NCI-H2196 (cell line): ENCODE measurements at regions not wholly inside any gene's neighbourhood (a gene's known extent, or its start where the extent isn't known, plus 50 kb on each side); places are given as distances from the start of the nearest gene placed in this dataset.
"Not testable (repeated sequence)": the region's sequence is repeated elsewhere in the genome, so short reads cannot be mapped to it uniquely, and the experiment has no call there.

ENCODE experiments used
- DNase-seq: peaks from one replicate; lab custom pipeline; 2025; ENCODE audit not compliant: unreplicated experiment; lab: John Stamatoyannopoulos, UW

DNA sequence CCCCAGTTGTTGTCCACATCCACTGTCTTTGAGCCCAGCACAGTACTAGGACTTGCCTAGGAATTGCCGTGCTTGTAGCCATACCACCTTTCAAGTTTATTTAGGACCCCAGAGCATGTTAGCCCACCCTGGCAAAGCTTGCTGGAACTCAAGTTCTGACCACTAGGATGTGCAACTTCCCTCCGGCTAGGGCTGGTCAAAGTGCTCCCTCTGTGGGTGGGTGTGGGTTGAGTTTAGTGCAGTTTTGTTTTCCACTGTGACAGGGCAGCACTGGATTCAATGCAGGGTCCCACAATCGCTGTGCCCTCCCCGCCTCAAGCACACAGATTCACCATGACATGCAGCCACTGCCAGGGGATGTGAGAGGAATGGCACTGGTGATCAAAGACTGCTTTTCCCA lies 96.0 kb downstream of the RASGEF1B start:
- no peak for DNase-seq

DNA sequence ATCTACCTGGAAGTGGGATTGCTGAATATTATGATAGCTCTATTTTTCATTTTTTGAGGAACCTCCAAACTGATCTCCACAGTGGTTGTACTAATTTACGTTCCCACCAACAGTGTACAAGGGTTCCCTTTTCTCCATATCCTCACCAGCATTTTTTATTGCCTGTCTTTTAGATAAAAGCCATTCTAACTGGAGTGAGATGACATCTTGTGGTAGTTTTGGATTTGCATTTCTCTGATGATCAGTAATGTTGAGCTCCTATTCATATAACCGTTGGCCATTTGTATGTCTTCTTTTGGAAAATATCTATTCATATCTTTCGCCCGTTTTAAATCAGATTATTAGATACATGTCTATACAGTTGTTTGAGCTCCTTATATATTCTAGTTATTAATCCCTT lies 101.8 kb downstream of the RASGEF1B start:
- DNase-seq, result no peak

DNA sequence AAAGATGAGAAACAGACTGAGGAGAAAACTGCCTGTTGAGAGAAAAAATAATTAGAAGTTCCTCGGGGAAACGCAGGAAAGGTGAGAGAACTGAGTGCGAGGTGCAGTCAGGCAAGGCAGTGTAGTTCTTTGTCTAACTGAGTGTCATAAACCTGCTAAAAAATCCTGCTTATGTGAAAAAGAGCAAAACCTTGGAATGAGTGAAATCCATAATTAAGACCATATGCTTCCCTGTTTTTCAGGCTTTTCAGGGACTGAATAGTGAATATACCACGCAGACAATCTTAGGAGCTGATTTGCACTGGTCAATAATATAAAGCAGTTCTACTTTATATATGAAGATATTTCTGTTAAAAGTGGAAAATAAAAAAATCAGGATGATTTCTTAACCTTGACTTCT lies 104.9 kb downstream of the RASGEF1B start:
- DNase-seq, result no peak

DNA sequence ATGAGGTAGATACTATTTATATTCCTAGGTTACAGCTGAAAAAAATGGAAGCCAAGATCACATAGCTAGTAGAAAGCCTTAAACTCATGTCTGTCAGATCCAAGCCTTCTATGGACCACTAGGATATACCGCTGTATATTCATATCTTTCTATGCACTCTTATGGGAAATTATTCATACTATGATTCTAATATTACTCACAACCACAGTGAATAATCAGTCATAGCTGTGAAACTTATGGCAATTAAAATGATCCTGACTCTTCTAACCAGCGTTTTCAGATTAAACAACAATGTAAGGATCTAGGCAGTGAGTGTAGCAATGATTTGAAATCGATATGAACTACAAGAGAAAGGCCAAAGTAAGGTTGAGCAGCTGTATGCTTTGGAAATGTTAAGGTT lies 111.0 kb downstream of the RASGEF1B start:
- no peak for DNase-seq

DNA sequence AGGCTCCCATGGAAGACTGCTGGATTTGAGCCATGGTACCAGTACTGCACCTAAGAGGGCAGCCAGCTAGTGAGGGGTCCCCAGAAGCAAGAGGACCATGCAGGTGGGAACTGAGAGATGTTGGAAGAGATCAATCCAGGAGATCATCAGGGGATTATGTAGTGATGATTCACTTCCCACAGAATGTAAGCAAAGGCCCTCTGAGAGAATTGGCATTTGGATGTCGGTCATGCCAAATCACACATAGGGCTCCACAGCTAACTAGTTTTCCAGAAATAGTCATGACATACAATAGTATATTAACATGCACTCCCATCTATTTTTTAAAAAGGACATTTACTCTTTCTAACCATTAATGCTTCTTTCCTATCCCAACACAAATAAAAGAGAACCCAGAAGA lies 112.5 kb downstream of the RASGEF1B start:
- DNase-seq, result no peak

DNA sequence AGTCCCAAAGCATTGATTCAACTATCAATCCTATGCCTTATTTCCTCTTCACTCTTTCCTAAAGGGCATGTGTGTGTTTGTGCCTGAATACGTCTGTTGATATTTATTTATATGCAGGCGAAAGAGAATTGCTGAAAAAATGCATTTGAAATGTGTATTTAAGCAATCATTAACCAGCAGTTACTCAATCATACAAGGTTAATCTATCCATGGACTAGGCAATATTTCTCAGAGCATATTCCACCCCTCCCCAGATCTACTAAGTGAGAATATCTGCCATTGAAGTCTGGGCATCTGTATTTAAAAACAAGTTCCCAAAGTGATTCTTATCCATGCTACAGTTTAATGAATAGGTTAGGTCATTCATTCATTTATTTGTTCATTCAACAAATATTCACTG lies 113.6 kb downstream of the RASGEF1B start:
- no peak for DNase-seq

DNA sequence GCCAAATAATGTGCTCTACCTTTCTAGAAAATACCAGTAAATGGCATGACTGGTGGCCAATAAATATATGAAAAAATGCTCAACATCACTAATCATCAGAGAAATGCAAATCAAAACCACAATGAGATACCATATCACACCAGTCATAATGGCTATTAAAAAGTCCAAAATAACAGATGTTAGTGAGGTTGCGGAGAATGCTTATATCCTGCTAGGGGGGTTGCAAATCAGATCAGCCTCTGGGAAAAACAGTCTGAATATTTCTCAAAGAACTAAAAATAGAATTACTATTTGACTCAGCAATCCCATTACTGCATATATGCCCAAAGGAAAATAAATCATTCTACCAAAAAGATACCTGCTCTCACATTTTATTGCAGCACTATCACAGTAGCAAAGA lies 115.1 kb downstream of the RASGEF1B start:
- no peak for DNase-seq

DNA sequence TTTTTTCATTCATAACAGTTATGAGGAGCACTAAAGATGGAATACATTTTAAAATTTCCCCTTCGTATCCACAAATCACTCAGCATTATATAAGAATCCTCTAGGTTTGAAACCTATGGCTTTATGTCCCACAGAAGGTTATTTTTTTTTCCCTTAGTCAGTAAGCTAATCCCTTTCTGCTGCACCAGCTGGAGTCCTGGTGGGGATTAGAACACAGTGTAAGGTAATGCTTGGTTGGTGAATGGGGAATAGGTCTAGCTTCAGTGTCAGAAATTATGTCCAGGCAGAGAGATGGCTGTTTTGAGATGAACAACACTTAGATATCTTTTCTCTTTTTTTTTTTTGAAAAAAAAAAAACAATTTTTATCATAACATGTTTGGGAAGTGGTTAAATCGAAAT lies 116.6 kb downstream of the RASGEF1B start:
- DNase-seq, result no peak

DNA sequence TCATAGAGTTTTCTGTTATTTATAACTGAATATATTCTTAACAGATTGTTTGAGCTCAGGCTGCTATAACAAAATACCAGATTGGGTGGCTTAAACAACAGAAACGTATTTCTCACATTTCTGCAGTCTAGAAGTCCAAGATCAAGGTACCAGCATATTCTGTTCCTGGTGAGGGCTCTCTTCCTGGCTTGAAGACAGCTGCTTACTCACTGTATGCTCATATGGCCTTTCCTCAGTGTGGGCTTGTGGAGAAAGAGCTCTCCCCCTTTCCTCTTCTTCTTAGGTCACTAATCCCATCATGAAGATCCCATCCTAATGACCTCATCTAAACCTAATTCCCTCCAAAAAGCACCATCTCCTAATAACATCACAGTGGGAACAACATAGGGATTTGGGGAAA lies 117.8 kb downstream of the RASGEF1B start:
- DNase-seq, result no peak

DNA sequence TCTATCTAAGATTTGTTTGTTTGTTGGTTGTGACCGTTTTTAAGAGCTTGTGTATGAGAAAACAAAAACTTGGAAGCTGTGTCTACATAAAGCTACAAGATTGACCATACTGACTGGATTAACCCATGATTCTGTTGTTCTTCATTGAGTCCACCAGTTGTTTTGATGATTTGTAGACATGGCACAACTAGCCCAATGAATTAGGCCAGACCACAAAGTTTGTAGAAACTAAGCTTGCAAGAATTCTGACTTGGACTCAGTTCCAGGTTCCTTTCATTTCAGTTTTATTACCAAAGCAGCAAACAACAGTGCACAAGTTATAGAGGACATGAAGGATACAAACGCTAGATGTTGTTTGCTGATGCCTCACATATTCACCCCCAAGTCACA lies 119.3 kb downstream of the RASGEF1B start:
- no peak for DNase-seq

DNA sequence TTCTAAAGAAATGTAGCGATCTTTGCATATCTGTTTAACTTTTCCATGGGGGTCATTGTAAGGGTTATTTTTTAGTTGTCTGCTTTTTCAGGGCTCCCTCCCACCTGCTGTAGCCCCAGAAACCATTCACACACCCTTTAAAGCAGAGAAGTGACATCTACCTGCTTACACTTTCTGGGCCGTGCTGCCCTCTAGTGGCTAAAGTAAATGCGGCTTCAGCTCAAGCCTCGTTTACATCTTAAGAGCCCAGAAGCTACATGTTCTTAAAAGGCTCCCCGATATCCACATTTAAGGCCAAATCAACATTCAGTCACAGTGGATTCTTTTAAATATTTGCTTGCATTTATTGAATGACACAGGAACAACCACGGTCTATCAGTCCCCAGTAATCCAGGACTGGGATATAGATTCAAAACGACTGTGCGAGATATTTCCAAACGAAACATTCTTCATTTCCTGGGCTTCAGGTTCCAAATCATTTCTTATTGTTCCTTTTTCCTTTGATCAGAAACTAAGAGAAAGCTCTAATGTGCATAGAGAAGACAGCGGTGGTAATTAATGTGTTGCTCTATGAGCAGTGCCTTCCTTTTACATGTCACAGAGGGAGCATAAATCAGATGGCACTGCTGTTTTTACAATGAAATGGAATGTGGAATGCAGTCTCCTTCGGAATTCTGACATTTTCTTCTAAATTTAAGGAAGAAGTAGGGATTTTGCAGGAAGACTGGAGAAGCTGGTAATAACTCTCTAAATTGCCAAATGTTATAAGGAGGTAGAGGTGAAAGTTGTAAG lies 119.9 kb downstream of the RASGEF1B start:
- DNase-seq, result peak; percentile 55

DNA sequence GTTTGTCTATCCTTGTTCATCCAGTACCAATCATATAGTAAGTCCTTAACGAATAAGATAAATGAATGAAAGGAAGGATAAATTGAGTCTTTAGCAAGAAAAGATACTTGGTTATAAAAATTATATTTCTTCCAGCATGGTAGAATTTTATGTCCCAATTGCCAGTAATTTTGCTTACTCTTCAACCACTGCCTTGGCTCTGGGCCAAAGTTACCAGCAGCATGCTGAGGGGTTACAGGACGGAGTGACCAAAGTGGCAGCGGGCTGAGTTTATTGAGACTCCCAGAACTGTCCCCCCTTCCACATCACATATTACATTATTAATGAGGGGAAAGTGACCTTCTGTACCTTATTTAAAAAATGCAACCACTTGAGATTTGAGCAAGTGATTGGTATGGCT lies 121.7 kb downstream of the RASGEF1B start:
- no peak for DNase-seq

DNA sequence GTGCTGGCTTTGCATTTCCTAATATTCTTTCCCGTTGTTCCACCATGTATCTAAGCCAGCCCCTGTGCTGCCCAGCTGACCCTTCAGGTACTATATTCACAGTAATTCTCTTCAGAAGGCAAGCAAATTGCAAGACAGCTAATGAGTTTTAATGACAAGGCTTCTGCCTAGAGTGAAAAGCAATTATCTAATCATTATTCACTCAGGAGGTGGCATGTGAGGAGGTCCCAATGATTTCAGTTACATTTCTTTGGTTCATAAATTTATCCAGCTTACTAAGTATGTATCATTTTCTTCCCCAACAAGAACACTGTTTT lies 123.0 kb downstream of the RASGEF1B start:
- no peak for DNase-seq

DNA sequence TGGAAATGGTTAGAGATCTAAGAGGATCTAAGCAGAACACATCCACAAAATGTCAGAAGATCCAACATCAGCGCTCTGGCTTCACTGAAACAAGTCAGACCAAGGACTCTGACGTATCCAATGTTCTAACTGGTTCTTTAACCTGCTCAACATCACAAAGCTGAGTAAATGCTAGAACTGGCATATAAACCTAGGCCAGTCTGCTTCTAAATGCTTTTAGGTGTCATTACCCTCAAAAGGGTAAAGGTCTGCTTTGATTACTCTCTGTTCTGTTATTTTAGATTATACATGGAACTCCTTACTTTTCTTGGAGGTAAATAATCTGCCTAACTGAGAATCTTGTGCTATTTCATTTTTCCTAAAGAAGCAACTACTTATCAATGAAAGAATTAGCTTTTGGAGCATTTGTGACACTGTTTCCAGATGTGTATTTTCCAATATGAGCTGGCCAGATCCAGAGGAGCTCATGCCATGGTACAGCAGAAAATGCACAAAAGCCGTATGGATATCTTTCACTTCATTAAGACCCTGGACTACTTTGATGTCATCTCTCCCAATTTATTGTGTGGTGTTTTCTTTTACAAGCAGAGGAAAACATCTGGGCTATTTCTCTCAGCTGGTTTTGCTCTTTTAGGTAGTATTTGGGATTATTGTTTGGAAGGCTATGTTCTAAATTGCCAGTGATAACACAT lies 123.5 kb downstream of the RASGEF1B start:
- no peak for DNase-seq

DNA sequence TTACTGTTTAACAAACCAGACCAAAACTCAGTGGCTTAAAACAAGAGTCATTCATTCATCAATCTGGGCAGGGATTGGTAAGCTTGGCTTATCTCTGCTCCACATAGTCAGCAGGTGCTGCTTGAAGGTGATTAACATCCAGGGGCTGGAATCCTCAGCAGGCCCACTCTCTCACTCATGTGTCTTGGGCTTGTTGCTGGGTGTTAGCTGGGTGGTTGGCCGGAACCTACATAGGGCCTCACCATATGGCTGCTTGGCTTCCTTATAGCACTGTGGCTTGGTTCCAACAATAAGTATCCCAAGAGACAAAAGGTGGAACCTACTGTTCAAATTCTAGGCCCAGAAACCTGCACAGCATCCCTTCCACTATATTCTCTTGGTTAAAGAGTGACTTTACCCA lies 125.0 kb downstream of the RASGEF1B start:
- DNase-seq, result no peak

DNA sequence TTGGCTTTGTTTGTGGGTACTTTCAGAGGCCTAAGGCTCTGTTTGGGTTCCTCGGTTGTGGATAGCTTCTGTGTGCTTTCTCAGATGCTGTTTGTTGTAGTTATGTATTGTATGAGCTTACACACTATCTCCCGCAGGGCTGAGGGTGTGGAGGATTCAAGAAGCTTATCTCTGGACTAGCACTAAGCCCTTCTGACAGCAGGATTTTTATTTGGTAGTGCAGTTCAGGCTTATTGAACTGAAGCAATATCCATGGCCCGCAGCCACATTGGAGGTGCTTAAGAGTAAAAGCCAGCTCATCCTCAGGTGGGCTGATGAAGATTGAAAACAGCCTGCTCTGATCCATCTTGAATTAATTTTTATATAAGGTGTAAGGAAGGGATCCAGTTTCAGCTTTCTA lies 128.2 kb downstream of the RASGEF1B start:
- no peak for DNase-seq

DNA sequence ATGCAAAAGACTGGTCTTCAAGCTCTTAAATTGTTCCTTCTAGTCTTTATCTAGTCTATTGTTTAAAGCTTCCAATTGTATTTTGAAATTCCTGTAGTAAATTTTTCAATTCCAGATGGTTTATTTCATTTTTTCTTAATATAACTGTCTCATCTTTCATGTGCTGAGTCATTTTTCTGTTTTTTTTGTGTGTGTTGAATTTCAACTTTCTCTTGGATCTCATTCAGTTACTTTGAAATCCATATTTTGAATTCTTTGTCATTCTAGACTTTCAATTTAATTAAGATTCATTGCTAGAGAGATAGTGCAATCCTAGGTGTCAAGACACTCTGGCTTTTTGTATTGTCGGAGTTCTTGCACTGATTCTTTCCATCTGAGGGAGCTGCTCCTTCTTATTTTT lies 128.0 kb upstream of the PRKG2 start:
- no peak for DNase-seq

DNA sequence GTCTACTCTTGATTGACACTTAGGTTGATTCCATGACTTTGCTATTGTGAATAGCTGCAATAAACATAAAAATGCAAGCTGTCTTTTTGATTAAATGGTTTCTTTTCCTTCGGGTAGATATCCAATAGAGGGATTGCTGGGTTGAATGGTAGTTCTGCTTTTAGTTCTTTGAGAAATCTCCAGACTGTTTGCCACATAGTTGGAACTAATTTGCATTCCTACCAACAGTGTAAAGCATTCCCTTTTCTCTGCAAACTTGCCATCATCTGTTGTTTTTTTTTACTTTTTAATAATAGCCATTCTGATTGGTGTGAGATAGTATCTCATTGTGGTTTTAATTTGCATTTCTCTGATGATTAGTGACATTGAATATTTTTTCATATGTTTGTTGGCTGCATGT lies 122.2 kb upstream of the PRKG2 start:
- no peak for DNase-seq

DNA sequence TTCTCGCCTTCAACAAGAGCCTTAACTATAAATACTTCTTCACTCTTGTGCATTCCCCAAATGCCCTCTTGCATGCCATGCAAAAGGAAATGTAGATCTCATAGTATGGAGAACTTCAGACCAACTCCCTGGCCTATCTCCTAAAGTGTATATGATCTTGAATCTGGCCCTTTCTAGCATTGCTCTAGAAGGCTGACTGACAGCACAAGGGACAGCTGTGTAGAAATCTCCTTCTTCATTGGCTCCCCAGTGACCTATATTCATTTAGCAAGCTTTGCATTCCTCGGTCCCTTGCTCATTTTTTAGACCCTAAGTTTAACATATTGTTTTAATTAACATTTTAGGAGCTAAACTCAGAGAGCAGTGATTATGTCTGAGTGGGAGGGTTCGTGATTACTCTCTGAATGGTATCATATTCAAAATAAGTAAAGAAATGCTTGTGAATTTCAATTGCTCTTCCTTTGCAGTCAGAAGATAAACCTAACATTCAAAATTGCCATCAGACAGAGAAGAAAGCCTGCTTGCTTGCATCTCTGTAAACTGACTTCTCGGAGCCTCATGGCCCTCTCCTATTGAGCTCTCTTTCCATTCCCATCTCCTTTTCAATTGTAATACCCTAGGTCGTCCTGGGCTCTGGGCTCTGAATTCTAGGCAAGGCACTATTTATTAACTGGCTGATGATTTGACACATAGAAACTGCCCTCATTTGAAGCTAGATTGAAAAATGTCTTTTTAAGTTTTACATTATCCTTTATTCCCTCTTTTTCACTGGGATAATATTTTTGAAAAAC lies 120.3 kb upstream of the PRKG2 start:
- DNase-seq, result no peak

DNA sequence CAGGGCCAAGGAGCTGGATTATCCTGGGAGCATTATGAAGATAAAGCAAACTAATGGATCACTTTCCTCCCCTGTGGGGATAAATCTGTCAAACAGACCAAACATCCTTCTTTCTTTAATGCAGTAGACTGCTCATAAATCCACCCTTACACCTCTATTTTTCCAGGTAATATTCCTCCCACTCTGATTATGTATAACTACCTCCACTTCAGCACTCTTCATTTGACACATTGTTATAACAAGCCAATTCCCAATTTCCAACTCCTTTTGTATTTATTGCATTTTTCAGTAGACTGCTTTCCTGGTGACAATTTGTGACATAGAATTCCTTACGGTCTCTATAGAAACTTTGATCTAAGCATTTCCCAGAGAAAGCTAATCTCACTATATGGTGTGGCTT lies 115.0 kb upstream of the PRKG2 start:
- no peak for DNase-seq

DNA sequence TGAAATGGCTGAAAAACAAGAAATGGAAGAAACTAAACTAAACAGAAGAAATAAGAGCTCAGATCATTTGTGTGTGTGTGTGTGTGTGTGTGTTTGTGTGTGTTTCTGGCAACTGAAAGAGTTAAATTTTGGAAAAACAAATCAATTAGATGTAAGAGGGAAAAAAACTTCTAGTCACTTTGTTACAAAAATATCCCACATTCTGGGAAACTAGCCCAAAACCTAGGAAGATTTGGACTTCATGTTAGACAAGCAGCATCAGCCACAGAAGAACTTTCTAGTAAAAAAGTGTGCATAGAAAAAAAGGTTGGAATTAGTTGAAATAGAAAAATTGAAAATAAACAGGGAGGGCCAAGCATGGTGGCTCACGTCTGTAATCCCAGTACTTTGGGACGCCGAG lies 111.6 kb upstream of the PRKG2 start:
- DNase-seq, result no peak

DNA sequence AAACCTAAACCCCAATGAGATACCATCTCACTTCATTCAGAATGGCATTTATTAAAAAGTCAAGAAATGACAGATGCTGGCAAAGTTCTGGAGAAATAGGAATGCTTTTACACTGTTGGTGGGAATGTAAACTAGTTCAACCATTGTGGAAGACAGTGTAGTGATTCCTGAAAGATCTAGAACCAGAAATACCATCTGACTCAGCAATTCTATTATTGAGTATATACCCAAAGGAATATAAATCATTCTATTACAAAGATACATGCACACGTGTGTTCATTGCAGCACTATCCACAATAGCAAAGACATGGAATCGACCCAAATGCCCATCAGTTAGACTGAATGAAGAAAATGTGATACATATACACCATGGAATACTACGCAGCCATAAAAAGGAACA lies 109.6 kb upstream of the PRKG2 start:
- not testable (repeated sequence) for DNase-seq
